ENCODE measurements at regions not wholly inside any gene's neighbourhood (a gene's known extent, or its start where the extent isn't known, plus 50 kb on each side); places are given as distances from the start of the nearest gene placed in this dataset.
"Not testable (repeated sequence)": the region's sequence is repeated elsewhere in the genome, so short reads cannot be mapped to it uniquely, and the experiment has no call there.

DNA sequence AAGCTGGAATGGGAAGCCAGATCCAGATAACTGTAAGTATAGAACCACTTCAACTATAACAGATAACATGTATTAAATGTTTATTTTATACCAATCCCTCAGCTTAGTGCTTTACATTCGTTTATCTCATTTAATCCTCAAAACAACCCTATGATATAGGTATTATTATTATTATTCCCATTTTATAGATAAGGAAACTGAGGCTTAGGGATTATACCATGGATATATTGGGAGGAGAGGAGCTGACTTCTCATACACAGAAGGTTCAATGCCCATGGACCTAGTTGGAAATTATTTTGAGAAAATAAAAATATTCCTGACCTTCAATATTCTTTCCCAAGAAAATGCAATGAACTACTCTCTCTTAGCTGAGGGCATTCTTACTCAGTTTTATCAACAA, 140.4 kb upstream of the C11orf58 start:
- no peak for DNase-seq (ENCODE audit: extremely low read depth, low read depth)
- TF ChIP-seq, protein P1, sequence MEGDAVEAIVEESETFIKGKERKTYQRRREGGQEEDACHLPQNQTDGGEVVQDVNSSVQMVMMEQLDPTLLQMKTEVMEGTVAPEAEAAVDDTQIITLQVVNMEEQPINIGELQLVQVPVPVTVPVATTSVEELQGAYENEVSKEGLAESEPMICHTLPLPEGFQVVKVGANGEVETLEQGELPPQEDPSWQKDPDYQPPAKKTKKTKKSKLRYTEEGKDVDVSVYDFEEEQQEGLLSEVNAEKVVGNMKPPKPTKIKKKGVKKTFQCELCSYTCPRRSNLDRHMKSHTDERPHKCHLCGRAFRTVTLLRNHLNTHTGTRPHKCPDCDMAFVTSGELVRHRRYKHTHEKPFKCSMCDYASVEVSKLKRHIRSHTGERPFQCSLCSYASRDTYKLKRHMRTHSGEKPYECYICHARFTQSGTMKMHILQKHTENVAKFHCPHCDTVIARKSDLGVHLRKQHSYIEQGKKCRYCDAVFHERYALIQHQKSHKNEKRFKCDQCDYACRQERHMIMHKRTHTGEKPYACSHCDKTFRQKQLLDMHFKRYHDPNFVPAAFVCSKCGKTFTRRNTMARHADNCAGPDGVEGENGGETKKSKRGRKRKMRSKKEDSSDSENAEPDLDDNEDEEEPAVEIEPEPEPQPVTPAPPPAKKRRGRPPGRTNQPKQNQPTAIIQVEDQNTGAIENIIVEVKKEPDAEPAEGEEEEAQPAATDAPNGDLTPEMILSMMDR (IDR thresholded peaks at IDR 0.05; ENCODE audit: low read depth, low read length, missing control alignments) = no peak
- no peak overlapping the region for H3K4me3 ChIP-seq (replicated peaks; ENCODE audit: low read depth, low read length)

GRCh38 chr11:16596231-16596630, 142.2 kb upstream of the C11orf58 start:
- no peak overlapping the region for H3K4me3 ChIP-seq (replicated peaks; ENCODE audit: low read depth, low read length)
- no peak for DNase-seq (ENCODE audit: extremely low read depth, low read depth)
- TF ChIP-seq, protein P1 (IDR thresholded peaks at IDR 0.05; ENCODE audit: low read depth, low read length, missing control alignments) = no peak

DNA sequence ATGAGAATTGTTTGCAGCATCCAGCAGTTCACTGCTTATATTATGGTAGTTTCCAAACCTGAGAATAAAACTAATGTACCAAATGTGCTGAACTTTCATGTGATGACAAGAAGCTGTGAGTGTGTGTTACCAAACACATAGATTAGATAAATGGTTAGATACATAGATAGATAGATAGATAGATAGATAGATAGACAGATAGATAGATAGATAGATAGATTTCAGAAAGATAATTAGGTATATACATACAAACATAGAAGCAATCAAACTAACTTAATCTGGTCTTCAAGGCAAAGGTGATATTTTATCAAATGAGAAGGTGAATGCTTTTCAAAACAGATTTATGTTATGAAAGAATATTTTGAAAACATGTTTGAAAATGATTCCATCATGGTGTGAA, 147.3 kb upstream of the C11orf58 start:
- DNase-seq (ENCODE audit: extremely low read depth, low read depth) = no peak
- TF ChIP-seq, protein P1 (IDR thresholded peaks at IDR 0.05; ENCODE audit: low read depth, low read length, missing control alignments) = no peak

GRCh38 chr11:16587670-16588069, 150.8 kb upstream of the C11orf58 start:
- TF ChIP-seq, protein P1 (IDR thresholded peaks at IDR 0.05; ENCODE audit: low read depth, low read length, missing control alignments) = no peak
- H3K4me3 ChIP-seq (replicated peaks; ENCODE audit: low read depth, low read length) = no peak overlapping the region
- DNase-seq (ENCODE audit: extremely low read depth, low read depth) = no peak

More for the DNA sequence above, 147.3 kb upstream of the C11orf58 start:
- H3K4me3 ChIP-seq (replicated peaks; ENCODE audit: low read depth, low read length) = no peak overlapping the region

- H3K4me3 ChIP-seq (replicated peaks; ENCODE audit: low read depth, low read length) = no peak overlapping the region
- DNase-seq (ENCODE audit: extremely low read depth, low read depth) = no peak
- TF ChIP-seq, protein P1 (IDR thresholded peaks at IDR 0.05; ENCODE audit: low read depth, low read length, missing control alignments) = no peak
Measured at GRCh38 chr11:16584569-16584968, 153.9 kb upstream of the C11orf58 start.

DNA sequence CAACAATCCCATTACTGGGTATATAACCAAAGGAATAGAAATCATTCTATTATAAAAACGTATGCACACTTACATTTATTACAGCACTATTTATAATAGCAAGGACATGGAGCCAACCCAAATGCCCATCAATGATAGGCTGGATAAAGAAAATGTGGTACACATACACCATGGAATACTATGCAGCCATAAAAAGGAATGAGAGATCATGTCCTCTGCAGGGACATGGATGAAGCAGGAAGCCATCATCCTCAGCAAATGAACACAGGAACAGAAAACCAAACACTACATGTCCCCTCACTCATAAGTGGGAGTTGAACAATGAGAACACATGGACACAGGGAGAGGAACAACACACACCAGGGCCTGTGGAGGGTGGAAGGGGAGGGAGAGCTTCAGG, 157.4 kb upstream of the C11orf58 start:
- H3K4me3 ChIP-seq (replicated peaks; ENCODE audit: low read depth, low read length); DNase-seq (ENCODE audit: extremely low read depth, low read depth): not testable (repeated sequence)

DNA sequence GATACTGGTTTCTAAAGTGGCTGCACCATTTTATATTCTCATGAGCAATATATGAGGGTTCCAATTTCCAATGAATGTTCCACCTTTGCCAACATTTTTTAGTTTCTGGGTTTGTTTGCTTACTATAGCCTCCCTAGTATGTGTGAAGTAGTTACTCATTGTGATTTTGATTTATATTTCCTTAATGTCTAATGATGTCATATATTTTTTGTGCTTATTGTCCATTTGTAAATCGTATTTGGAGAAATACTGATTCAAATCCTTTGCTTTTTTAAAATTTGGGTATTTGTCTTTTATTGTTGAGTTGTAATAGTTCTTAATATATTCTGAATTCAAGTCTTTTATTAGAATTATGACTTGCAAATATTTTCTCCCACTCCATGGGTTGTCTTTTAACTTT, 161.0 kb upstream of the C11orf58 start:
- no peak for DNase-seq (ENCODE audit: extremely low read depth, low read depth)
- TF ChIP-seq, protein P1 (IDR thresholded peaks at IDR 0.05; ENCODE audit: low read depth, low read length, missing control alignments) = no peak

DNA sequence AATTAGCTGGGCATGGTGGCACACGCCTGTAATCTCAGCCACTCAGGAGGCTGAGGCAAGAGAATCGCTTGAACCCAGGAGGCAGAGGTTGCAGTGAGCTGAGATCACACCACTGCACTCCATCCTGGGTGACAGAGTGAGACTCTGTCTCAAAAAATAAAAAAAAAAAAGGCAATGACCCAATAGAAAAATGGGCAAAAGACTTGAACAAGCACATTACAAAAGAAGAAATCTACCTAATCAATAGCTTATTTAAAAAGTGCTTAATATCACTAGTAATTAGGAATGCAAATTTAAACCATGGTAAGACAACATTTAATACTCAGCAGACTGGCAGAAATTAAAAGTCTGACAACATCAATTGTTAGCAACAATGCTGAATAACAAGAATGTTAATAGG, 163.6 kb upstream of the C11orf58 start:
- not testable (repeated sequence) for H3K4me3 ChIP-seq (replicated peaks; ENCODE audit: low read depth, low read length); DNase-seq (ENCODE audit: extremely low read depth, low read depth)

More for the DNA sequence above, 161.0 kb upstream of the C11orf58 start:
- no peak overlapping the region for H3K4me3 ChIP-seq (replicated peaks; ENCODE audit: low read depth, low read length)

Data from HFF-Myc (cell line).